HG03139 (cell line): ENCODE measurements at regions not wholly inside any gene's neighbourhood (a gene's known extent, or its start where the extent isn't known, plus 50 kb on each side); places are given as distances from the start of the nearest gene placed in this dataset.

Source experiments
- ATAC-seq: cut with Tn5 transposase; IDR thresholded peaks from one replicate; pipeline ENCODE4 v1.9.1; 2021; ENCODE audit not compliant: unreplicated experiment

GRCh38 chr2:2877427-2877826, 500.2 kb downstream of the EIPR1 start:
- no peak for ATAC-seq

DNA sequence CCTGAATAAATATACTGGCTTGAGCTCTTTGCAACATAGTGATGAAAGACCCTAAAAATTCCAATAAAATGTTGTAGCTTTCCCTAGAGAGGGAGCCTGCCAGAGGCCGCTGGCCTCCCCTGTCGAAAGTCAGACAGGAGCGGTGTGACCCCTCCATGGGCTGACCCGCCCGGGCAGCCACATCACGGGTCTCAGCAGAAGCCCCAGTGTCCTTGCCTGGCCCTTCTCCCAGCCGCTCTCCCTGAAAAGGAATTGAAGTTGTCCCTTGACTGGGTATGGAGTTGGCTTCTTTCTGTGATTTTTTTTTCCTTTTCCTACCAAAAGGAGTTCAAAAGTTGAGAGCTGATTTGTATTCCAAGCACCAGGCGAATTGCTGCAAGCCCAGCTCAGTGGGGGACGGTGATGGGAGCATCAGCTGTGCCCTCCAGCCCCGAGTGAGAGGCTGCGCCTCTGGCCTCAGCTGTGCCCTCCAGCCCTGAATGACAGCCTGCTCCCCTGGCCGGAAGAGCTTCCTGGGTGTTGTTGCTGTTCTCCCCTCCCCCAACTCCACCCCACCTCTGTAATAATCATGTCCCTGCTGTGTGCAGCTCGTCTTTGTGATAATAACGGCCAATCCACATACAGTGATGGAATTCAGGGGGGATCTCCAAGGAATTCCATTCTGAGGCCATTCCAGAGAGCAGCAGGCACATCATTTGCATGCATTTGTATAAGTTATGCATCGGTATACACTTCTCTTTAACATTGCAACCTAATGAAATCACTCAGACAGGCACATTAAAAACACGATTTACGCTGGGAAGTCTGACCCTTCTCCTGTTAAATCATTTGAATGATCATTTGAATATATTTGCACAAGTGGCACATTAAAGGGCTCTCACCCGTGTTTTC, 501.0 kb downstream of the EIPR1 start:
- ATAC-seq = no peak

- no peak for ATAC-seq
Measured at GRCh38 chr2:2875831-2876230, 501.8 kb downstream of the EIPR1 start.

- no peak for ATAC-seq
Measured at GRCh38 chr2:2875296-2875695, 502.3 kb downstream of the EIPR1 start.

GRCh38 chr2:2874805-2875204, 502.8 kb downstream of the EIPR1 start:
- ATAC-seq = no peak

GRCh38 chr2:2874341-2874740, 503.3 kb downstream of the EIPR1 start:
- no peak for ATAC-seq

DNA sequence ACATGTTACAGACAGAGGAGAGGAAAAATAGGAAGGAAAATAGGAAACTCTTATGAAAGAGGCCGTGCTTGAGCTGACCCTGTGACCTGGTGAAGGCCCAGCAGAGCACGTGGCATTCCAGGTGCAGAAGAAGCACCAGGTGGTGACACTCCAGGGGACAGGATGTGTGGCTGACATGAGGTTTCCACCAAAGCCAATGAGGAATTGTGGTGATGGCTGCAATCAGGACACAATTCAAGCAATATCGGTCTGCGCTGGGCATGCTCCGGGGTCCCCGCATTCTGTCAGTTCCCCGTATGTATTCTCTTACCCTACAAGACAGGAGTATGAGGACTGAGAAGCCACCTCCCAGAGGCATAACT, 504.2 kb downstream of the EIPR1 start:
- no peak for ATAC-seq

DNA sequence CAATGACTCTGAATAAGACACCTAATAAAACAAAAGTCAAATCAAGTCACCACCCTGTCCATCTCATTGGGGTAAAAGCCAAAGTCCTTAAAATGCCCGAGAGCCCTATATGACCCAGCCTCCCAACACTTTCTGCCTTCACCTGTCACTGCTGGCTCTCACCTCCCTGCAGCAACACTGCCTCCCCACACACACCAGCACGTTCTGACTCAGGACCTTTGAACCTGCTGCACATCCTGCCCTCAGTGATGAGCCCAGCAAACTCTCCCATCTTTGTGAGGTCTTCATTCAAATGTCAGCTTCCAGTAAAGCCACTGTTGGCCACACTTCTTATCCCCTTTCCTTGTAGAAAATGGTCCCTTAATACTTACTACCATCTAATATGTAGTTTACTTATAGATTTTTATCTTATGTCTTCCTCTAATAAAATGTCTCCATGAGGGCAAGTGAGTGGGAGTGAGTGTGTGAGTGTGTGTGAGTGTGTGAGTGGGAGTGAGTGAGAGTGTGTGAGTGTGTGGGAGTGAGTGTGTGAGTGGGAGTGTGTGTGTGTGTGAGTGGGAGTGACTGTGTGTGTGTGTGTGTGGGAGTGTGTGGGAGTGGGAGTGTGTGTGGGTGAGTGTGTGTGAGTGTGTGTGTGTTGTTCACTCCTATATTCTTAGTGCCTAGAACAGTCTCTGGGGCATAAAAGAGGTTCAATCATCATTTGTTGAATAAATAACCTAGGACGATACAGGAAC, 504.7 kb downstream of the EIPR1 start:
- ATAC-seq = no peak

DNA sequence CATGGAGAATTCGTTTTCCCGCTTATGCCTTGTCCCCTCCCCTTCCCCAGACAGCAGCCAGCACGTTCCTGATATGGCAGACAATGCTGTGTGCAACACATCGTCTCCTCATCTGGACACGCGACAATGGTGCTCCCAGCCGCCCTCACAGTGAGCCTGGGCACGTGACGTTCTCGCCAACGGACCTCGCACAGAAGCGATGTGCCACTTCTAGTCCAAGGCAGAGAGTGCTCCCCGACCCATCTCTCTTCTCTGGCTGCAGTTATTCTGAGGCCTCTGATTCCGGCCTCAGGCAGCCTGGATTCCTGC, 505.4 kb downstream of the EIPR1 start:
- no peak for ATAC-seq

DNA sequence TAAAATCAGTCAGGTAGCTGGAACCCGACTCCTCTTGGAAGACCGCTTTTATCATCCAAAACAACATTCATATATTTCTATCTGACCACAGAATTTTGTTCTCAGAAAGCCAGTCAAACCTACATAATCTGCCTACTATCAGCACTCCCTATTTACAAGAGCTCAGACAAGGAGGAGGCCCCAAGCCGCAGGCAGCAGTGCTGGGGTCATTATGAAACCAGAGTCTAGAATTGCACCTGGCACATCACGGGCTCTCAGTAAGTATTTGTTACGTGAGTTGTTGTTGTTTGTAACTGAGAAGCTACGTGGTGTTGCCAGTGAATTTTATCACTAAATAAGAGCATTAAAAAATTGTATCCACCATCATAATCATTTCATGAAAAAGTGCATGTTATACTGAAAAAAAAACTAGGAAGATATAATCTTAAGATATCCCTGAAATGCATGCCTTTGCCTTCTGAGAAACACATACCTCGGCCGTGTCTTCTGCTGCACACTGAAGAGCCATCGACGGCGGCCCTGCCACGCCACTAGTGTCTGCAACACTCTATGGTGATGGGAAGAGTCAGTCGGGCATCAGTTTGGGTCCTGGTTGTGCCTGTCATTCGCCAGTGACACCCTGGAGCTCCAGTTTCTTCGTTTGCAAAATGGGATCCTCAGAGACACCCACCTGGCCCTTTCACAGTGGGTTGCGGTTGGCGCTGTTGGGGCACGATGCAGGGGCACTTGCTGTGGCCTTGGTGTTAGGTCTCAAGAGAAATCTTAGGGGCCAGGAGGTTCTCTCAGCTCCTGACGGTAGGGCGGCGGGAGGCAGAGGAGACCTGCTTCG, 505.9 kb downstream of the EIPR1 start:
- ATAC-seq = no peak

- ATAC-seq = no peak
Measured at GRCh38 chr2:2870106-2870505, 507.5 kb downstream of the EIPR1 start.

DNA sequence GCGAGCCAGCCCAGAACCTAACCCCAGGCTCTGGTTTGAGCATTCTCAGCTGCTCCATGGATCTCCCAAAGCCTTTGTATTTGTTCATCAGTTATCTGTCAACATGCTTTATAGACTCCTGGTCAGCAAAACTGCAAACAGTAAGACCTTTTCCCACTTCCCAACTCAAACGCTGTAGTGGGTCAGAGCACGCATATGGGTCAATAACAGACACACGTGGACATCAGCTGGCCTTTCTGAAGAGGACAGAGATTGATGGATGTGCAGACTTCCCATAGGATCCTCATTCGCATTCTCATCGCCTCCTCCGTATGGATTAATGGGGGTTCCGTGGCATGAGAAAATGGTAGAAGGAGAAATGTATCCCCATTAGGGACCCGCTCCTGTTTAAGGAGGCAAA, 508.1 kb downstream of the EIPR1 start:
- no peak for ATAC-seq

DNA sequence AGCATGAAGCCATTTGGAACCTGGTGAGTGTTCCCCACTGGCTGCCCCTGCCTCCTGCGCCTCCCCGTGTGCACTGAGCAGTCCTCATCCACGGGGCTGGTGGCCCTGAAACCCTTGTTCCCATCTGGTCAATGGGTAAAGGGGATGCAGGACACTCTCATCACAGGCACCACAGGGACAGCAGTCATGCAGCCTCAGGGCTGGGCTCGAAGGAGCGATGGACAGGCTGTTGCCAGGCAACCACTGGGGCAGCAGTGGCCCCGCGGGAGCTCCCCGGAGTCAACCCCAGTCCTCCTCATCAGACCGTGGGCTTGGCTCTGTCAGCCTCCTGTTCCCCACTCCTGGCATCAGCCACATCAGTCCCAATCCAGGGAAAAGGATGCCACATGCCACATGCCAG, 509.5 kb downstream of the EIPR1 start:
- no peak for ATAC-seq

DNA sequence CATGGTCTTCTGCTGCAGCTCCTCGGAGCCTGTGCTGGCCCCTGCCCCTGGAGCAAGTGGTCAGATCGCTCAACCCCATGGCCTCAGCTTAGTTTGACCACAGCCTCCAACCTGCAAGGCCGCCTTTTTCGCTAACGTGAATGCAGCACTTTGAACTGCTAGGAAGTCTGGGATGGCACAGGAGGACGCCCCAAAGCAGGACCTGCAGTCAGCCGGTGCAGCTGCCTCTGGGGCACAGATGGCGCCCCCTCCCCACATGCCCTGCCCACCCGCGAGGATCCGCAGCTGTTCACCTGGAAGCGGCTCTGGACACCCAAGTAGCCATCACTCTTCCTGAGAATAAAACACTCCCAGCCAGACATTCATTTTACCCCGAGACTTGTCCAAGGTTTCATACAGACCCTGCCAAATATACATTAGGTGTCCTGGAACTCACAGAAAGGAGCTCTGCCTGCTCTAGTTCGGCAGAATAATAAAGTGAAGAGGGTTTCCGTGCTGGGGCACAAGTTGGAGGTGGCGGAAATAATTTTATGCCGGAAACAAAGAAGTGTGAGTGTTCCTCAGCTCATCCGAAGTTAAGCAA, 510.1 kb downstream of the EIPR1 start:
- ATAC-seq = no peak

DNA sequence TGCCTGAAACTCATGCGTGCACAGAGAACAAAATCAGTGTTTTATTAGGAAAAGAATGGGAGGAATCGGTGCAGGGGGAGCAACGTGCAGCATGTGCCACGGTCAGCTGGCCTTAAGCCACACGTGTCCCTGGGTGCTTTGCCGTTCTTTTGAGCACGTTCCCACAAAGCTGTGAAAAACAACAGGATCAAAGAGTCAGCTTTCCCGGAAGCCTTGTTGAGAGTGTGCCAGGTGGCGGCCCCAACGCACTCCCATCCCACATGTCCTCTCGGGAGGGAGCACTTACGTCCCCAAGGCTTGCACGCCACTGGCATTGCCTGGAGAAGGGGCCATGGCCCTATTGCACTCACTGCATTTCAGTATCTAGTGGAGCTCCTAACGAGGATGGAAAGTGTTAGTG, 511.2 kb downstream of the EIPR1 start:
- no peak for ATAC-seq

DNA sequence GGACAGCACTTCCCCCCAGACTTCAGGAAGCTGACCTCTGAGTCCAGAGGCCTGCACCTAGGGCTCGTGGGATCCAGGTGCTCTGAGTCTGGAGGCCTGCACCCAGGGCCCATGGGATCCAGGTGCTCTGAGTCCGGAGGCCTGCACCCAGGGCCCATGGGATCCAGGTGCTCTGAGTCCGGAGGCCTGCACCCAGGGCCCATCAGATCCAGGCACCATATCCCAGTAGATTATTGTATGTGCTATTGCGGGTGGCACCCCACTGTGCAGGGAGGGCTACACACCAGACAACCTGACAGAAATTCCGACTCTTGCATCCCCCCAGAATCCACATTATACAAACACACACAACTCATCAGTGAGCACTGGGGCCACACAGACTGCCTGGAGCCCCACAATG, 515.2 kb downstream of the EIPR1 start:
- ATAC-seq = no peak

GRCh38 chr2:2861666-2862240, 515.9 kb downstream of the EIPR1 start:
- ATAC-seq = no peak

DNA sequence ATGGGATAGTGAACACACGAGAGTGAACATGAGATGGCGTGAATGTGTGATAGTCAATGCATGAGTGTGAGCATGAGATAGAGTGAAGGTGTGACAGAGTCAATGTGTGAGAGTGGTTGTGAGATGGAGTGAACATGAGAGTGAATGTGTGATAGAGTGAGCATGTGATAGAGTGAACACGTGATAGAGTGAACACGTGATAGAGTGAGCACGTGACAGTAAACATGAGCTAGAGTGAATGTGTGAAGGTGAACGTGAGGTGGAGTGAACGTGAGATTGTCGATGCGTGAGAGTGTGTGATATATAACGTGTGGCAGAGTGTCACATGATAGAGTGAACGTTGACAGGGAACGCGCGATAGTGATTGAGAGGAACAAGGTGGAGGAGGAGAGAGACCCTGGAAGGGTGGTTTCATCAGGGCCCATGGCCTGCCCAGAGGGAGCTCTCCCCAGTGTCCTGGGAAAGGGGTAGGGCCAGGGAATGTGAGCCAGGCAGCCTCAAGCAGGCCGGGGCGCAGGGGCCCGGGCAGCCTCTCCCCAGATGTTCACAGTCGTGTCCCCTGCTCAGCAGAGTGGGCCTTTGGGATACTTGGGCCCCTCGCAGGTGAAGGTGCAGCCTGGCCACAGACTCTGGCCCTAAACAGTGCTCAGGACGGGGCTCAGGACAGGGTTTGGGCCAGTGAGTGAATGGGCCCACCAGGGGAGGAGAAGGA, 516.9 kb downstream of the EIPR1 start:
- no peak for ATAC-seq

DNA sequence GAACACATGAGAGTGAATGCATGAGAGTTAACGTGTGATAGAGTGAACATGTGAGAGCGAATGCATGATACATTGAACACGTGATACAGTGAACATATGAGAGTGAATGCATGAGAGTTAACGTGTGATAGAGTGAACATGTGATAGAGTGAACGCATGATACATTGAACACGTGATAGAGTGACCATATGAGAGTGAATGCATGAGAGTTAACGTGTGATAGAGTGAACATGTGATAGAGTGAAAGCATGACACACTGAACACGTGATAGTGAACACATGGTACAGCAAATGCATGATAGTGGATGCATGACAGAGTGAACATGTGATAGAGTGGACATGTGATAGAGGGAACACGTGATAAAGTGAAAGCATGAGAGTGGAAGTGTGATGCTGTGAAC, 517.9 kb downstream of the EIPR1 start:
- no peak for ATAC-seq

DNA sequence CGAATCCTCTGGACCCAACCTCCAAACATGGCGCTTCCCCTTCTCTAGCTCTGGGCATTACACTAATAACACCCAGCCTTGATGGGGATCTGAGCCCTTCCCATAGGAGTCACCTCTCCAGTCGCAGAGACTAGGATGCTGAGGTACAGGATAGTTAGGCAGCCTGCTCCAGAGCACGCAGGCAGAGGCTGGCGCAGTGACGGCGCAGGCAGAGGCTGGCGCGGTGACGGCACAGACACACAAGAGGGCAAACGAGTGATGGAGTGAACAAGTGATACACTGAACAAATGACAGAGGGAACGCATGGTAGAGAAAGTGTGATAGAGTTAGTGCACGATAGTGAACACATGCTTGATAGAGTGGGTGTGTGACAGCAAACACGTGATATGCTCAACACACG, 518.5 kb downstream of the EIPR1 start:
- ATAC-seq = no peak
